Esophagus squamous epithelium (tissue), 4 donors: ENCODE measurements at regions not wholly inside any gene's neighbourhood (a gene's known extent, or its start where the extent isn't known, plus 50 kb on each side); places are given as distances from the start of the nearest gene placed in this dataset.

ENCODE experiments used
- CTCF ChIP-seq, 6 experiments: fragments of 450-650 bp in 4 of 6; fragments of 200-600 bp in 2 of 6; sonication (generic) in 2 of 6; IDR thresholded peaks; one replicate each; pipeline ENCODE4 v1.5.1; 2016 to 2019; ENCODE audit warnings: antibody characterized with exemption in 6 of 6, mild to moderate bottlenecking in 4 of 6, moderate library complexity in 4 of 6
- POLR2A ChIP-seq, 4 donors: fragments of 450-650 bp; IDR thresholded peaks; one replicate each; pipeline ENCODE4 v1.6.1; 2017; ENCODE audit warnings: antibody characterized with exemption in 4 of 4, mild to moderate bottlenecking in 4 of 4, moderate library complexity in 3 of 4

- TF ChIP-seq POLR2A (IDR thresholded peaks at IDR 0.05) (no peak), CTCF (IDR thresholded peaks at IDR 0.05) (no peak)
Observed at GRCh38 chr21:18460979-18461378, 57.4 kb upstream of the TMPRSS15 start.
